AG04450 (cell line): ENCODE measurements at regions not wholly inside any gene's neighbourhood (a gene's known extent, or its start where the extent isn't known, plus 50 kb on each side); places are given as distances from the start of the nearest gene placed in this dataset.
"Not testable (repeated sequence)": the region's sequence is repeated elsewhere in the genome, so short reads cannot be mapped to it uniquely, and the experiment has no call there.

Experiments
- CTCF ChIA-PET: fragments of 300-600, 350-600 bp; formaldehyde crosslinking; extraction: SDS; loops from one replicate; lab custom pipeline; 2022; ENCODE audit warnings: antibody characterized with exemption, inconsistent platforms; lab: Charles Lee
- POLR2A ChIA-PET: fragments of 350-600 bp; formaldehyde crosslinking; extraction: SDS; loops from one replicate; lab custom pipeline; 2021; ENCODE audit warnings: antibody characterized with exemption, inconsistent platforms; lab: Yijun Ruan, JAX
- DNase-seq: peaks from one replicate; pipeline ENCODE4 v3.0.0-alpha.2; 2011; ENCODE audit warnings: low read depth, low spot score
- H3K27ac ChIP-seq: one replicate; pipeline ENCODE4 v1.5.1; 2012; ENCODE audit warnings: low read depth, low read length, control low read depth
- H3K27me3 ChIP-seq: one replicate; pipeline ENCODE4 v1.6.0; 2012; ENCODE audit warnings: low read length; ENCODE audit not compliant: control insufficient read depth, insufficient read depth
- H3K4me3 ChIP-seq: 2 replicates; pipeline ENCODE4 v1.5.1; 2011; ENCODE audit warnings: mild to moderate bottlenecking, low read depth, low read length, control low read depth
- H3K9me3 ChIP-seq: 2 replicates; pipeline ENCODE4 v1.5.1; 2012; ENCODE audit warnings: low read length; ENCODE audit not compliant: control insufficient read depth, insufficient read depth
- TF ChIP-seq, protein P1 (sequence below): IDR thresholded peaks from 2 replicates; pipeline ENCODE4 v1.5.1; 2011; ENCODE audit warnings: low read depth, low read length, control low read depth, inconsistent platforms

DNA sequence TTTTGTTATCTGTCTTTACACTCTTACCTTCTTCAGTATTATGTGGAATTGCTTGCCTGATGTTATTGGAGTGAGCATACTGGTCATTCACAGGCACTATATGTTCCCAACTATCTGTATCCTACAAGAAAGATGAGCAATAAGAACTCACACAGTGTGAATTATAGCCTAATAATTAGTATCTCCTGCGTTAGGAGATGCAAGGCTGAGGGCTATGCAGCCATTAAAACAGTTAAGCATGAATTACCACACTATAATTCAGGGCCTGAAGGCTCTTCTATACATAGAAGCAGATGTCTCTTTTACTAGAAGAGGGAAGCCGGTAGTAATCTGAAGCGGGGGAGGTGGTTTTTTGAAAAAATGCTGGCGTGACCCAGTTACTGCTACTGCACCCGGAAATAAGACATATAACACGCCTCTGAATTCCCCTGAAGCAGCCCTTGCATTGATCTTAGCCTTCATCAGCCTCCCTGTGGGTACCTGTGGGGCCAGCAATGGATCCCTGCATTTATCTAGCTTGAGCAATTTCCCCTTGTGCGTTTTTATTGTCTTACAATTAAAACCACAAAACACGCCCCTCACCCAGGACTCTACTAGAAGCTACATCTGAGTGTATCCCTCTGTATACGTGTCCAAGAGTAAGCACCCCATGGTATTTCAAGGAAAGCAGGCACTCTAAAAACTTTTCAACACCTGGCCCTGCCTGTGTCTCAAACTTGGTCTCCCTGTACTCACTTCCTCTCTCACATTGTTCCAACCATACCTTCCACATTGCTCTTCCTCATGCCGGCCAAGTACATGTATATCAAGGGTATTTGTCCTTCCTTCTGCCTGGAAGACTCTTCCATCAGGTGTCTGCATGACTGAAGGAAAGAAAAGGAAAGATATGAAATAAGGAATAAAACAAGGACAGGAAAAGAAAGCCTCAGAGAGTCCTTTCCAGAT is 210.9 kb upstream of the ARID2 start:
- POLR2A ChIA-PET: no interaction called here
- Histone ChIP-seq H3K9me3 (no peaks in the 10 kb centered on the region), H3K27ac (no peak overlapping the region), H3K27me3 (peaks cover 6% of the 10 kb centered on the region), H3K4me3 (no peak overlapping the region)
- CTCF ChIA-PET: no interaction called here
- TF ChIP-seq, protein P1, sequence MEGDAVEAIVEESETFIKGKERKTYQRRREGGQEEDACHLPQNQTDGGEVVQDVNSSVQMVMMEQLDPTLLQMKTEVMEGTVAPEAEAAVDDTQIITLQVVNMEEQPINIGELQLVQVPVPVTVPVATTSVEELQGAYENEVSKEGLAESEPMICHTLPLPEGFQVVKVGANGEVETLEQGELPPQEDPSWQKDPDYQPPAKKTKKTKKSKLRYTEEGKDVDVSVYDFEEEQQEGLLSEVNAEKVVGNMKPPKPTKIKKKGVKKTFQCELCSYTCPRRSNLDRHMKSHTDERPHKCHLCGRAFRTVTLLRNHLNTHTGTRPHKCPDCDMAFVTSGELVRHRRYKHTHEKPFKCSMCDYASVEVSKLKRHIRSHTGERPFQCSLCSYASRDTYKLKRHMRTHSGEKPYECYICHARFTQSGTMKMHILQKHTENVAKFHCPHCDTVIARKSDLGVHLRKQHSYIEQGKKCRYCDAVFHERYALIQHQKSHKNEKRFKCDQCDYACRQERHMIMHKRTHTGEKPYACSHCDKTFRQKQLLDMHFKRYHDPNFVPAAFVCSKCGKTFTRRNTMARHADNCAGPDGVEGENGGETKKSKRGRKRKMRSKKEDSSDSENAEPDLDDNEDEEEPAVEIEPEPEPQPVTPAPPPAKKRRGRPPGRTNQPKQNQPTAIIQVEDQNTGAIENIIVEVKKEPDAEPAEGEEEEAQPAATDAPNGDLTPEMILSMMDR: no peak
- no peak for DNase-seq

DNA sequence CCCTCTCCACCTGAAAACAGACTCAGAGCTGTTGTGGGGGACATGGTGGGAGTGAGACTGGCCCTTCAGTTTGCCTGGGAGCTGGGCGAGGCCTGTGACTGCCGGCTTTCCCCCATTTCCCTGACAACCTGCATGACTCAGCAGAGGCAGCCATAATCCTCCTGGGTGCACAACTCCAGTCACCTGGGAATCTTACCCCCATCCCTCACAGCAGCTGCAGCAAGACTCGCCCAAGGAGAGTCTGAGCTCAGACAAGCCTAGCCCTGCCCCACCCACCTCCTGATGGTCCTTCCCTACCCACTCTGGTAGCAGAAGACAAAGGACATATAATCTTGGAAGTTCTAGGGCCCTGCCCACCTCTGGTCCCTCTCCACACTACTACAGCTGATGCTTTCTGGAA is 207.3 kb upstream of the ARID2 start:
- Histone ChIP-seq H3K27me3 (peaks cover 6% of the 10 kb centered on the region), H3K27ac (no peak overlapping the region), H3K9me3 (no peaks in the 10 kb centered on the region), H3K4me3 (no peak overlapping the region)
- TF ChIP-seq, protein P1: no peak
- CTCF ChIA-PET: interaction anchor here (1.6 kb wide), 1 partner anchor 22 kb away, joined by 4 read pairs; no protein-coding TSS in a partner anchor
- no peak for DNase-seq
- POLR2A ChIA-PET: no interaction called here

DNA sequence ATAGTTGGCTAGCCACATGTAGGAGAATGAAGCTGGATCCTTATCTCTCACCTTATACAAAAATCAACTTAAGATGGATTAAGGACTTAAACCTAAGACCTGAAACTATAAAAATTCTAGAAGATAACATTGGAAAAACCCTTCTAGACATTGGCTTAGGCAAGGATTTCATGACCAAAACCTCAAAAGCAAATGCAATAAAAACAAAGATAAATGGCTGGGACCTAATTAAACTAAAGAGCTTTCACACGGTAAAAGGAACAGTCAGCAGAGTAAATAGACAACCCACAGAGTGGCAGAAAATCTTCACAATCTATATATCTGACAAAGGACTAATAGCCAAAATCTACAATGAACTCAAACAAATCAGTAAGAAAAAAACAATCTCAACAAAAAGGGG is 202.7 kb upstream of the ARID2 start:
- DNase-seq, H3K9me3 ChIP-seq, H3K27ac ChIP-seq, POLR2A ChIA-PET, H3K4me3 ChIP-seq, CTCF ChIA-PET, H3K27me3 ChIP-seq: not testable (repeated sequence)

DNA sequence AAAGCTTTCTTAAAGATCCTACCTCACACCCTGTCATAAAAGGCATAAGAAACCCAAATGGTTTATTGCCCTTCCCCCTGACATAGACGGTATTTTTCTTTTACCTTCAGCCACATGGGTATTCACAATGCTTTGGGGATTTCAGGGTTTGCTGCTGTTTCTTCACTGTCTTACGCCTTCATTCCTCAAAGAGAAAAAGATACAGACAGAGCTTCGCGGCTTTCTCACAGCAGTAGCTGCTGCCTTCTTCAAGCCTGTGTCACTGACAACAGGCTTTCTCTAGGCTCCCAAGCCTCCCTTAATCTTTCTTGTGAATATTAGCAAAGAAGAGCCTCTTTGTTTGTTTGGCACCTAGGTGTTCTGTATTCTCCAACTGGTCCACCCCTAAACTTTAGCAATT is 197.4 kb upstream of the ARID2 start:
- Histone ChIP-seq H3K27me3 (peaks cover 3% of the 10 kb centered on the region), H3K4me3 (no peak overlapping the region), H3K27ac (no peak overlapping the region), H3K9me3 (no peaks in the 10 kb centered on the region)
- CTCF ChIA-PET: interaction anchor here (0.8 to 1.8 kb wide), 2 partner anchors 12 to 18 kb away, joined by 5 to 8 read pairs; no protein-coding TSS in a partner anchor
- TF ChIP-seq, protein P1: no peak
- POLR2A ChIA-PET: no interaction called here
- no peak for DNase-seq

DNA sequence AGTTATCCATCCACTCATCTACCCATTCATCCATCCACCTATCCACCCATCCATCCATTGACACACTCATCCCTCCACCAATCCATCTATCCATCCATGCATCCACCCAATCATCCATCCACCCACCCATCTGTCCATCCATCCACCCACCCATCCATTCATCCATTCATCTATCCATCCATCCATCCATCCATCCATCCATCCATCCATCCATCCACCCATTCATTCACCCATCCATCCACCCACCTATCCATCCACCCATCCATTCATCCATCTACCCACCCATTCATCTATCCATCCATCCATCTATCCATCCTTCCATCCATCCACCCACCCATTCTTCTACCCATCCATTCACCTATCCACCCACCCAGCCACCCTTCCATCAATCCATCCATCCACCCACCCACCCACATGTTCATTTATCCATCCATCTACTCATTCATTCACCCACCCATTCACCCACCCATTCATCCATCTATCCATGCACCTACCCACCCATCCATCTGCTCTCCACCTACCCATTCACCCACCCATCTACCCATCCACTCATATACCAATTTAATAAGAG is 193.8 kb upstream of the ARID2 start:
- ChIA-PET POLR2A (no interaction called here), CTCF (interaction anchor here (0.5 kb wide), 1 partner anchor 15 kb away, joined by 3 read pairs; no protein-coding TSS in a partner anchor)
- H3K27ac ChIP-seq: no peak overlapping the region
- DNase-seq: no peak
- peaks cover 5% of the 10 kb centered on the region for H3K27me3 ChIP-seq
- TF ChIP-seq, protein P1: no peak
- no peak overlapping the region for H3K4me3 ChIP-seq
- no peaks in the 10 kb centered on the region for H3K9me3 ChIP-seq
